ENCODE measurements at regions not wholly inside any gene's neighbourhood (a gene's known extent, or its start where the extent isn't known, plus 50 kb on each side); places are given as distances from the start of the nearest gene placed in this dataset.

DNA sequence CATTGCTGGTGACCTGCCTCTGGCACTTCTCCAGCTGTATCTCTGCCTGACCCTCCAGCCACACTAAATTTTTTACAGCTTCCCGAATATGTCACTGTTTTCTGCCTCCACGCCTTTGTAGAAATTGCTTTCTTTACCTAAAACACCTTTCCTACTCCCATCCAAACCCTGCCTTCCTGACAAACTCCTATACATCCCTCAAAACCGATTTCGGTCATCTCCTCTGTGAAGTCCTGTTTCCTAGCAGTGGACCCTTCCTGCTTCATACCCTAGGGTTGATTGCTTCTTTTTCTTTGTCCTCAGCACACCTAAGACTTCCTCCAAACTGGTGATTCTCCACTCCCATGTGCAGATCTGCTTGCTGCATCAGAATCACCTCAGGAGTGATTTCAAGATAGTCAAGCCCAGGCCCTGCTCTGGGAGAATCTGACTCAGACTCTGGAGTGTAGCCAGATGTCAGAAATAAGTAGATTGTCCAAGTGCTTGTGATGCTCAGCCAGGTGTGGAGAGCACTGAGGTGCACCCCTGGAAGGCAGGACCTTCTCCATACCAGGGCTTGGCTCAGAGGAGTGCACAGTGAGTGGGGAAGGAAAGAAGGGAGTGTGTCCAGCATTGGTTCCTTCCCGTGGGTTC lies 184.2 kb downstream of the COPRS start:
- Histone ChIP-seq H3K4me3 (ENCODE audit: low read depth, low read length) (no peak overlapping the region), H3K36me3 (ENCODE audit: control insufficient read depth, insufficient read depth, low read length) (no peaks in the 10 kb centered on the region), H3K27me3 (ENCODE audit: control insufficient read depth, insufficient read depth, low read length) (peaks cover 5% of the 10 kb centered on the region)
- DNase-seq (ENCODE audit: low read depth) = peak; percentile 66
- TF ChIP-seq, protein P1, sequence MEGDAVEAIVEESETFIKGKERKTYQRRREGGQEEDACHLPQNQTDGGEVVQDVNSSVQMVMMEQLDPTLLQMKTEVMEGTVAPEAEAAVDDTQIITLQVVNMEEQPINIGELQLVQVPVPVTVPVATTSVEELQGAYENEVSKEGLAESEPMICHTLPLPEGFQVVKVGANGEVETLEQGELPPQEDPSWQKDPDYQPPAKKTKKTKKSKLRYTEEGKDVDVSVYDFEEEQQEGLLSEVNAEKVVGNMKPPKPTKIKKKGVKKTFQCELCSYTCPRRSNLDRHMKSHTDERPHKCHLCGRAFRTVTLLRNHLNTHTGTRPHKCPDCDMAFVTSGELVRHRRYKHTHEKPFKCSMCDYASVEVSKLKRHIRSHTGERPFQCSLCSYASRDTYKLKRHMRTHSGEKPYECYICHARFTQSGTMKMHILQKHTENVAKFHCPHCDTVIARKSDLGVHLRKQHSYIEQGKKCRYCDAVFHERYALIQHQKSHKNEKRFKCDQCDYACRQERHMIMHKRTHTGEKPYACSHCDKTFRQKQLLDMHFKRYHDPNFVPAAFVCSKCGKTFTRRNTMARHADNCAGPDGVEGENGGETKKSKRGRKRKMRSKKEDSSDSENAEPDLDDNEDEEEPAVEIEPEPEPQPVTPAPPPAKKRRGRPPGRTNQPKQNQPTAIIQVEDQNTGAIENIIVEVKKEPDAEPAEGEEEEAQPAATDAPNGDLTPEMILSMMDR (IDR thresholded peaks at IDR 0.05; ENCODE audit: insufficient read depth, low read length, poor library complexity, severe bottlenecking) = no peak

DNA sequence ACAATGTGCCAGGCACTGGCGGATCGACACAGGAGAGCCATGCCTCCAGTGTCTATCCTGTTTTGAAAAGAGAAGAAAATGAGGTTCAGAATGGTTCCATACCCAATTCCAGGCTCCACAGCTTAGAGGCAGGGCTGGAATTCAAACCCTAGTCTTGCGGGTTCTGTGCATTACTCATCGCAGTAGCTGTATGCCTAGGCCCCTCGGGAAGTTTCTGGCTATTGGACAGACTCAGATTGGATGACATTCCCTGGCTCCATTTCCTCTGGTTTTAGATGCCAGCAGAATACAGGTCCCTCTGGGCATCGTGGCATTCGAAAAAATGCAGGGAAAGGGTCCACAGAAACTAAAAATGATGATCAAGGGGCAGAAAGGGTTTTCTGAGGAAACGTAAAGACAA lies 184.7 kb downstream of the COPRS start:
- H3K27me3 ChIP-seq (ENCODE audit: control insufficient read depth, insufficient read depth, low read length) = peaks cover 4% of the 10 kb centered on the region
- TF ChIP-seq, protein P1 (IDR thresholded peaks at IDR 0.05; ENCODE audit: insufficient read depth, low read length, poor library complexity, severe bottlenecking) = no peak
- DNase-seq (ENCODE audit: low read depth) = no peak
- no peaks in the 10 kb centered on the region for H3K36me3 ChIP-seq (ENCODE audit: control insufficient read depth, insufficient read depth, low read length)
- no peak overlapping the region for H3K4me3 ChIP-seq (ENCODE audit: low read depth, low read length)

DNA sequence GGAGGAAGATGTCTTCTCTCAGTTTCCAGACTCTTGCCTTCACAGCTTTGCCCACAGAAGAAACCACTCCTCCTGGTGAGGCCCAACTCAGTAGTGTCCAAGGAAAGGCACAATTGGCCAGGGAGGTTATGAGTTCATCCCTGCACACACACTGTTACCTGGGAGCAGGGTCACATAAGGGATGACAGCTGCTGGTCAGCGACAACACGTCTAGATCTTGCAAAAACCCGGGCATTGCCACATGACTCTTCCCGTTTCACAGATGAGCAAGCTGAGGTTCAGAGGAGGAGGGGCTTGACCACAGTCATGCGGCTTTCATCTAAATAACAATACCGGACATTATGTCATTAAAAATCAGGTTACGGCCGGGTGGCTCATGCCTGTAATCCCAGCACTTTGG lies 186.0 kb downstream of the COPRS start:
- no peak for DNase-seq (ENCODE audit: low read depth)
- H3K36me3 ChIP-seq (ENCODE audit: control insufficient read depth, insufficient read depth, low read length) = no peaks in the 10 kb centered on the region
- TF ChIP-seq, protein P1 (IDR thresholded peaks at IDR 0.05; ENCODE audit: insufficient read depth, low read length, poor library complexity, severe bottlenecking) = no peak
- H3K4me3 ChIP-seq (ENCODE audit: low read depth, low read length) = no peak overlapping the region
- peaks cover 4% of the 10 kb centered on the region for H3K27me3 ChIP-seq (ENCODE audit: control insufficient read depth, insufficient read depth, low read length)

DNA sequence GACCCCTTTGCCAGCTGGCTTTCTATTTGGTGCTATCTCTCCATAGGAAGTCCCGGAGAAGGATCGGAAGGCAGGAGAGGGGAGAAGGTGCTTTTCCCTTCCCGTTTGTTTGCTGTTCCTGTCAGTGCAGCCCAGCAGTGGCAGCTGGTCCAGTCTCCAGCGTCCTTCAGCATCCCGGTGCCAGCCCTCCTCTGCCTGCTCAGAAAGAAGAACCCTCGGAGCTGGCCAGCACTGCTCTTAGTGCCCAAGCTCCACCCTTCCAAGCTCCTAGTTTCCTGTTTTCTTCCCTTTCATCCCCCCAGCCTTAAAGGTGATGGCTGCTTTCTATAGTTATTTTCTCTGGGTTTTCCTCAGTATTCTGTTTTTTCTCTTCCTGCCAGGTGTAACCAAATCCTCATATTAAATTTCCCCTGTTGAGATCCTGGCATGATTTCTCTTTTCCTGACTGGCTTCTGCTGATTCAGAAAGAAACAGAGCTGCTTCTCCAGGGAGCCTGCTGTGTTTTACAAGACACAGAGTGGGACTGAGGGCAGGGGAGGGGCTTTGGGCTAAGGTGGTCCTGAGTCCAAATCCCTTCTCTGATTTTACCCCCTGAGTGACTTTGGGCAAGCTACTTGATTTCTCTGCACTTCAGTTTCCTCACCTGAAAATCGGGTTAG lies 186.8 kb downstream of the COPRS start:
- H3K4me3 ChIP-seq (ENCODE audit: low read depth, low read length) = no peak overlapping the region
- H3K36me3 ChIP-seq (ENCODE audit: control insufficient read depth, insufficient read depth, low read length) = no peaks in the 10 kb centered on the region
- DNase-seq (ENCODE audit: low read depth) = no peak
- peaks cover 4% of the 10 kb centered on the region for H3K27me3 ChIP-seq (ENCODE audit: control insufficient read depth, insufficient read depth, low read length)
- TF ChIP-seq, protein P1 (IDR thresholded peaks at IDR 0.05; ENCODE audit: insufficient read depth, low read length, poor library complexity, severe bottlenecking) = no peak

DNA sequence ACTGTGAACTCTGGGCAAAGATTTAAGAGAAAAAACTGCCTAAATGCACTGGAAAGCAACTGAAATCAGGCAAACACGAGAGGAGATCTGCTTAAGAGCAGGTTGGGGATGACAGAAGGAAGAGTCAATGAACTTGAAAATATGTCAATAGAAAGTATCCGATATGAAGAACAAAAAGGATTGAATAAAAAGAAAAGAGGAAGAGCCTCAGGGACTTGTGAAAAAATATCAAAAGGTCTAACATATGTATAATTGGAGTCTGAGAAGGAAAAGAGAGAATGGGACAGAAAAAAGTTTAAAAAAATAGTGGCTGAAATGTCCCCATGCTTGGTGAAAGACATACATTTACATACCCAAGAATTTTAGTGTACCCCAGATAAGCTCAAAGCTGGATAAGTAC lies 195.5 kb downstream of the COPRS start:
- no peaks in the 10 kb centered on the region for H3K27me3 ChIP-seq (ENCODE audit: control insufficient read depth, insufficient read depth, low read length)
- no peak for DNase-seq (ENCODE audit: low read depth)
- no peak overlapping the region for H3K4me3 ChIP-seq (ENCODE audit: low read depth, low read length)
- H3K36me3 ChIP-seq (ENCODE audit: control insufficient read depth, insufficient read depth, low read length) = no peaks in the 10 kb centered on the region
- TF ChIP-seq, protein P1 (IDR thresholded peaks at IDR 0.05; ENCODE audit: insufficient read depth, low read length, poor library complexity, severe bottlenecking) = no peak

DNA sequence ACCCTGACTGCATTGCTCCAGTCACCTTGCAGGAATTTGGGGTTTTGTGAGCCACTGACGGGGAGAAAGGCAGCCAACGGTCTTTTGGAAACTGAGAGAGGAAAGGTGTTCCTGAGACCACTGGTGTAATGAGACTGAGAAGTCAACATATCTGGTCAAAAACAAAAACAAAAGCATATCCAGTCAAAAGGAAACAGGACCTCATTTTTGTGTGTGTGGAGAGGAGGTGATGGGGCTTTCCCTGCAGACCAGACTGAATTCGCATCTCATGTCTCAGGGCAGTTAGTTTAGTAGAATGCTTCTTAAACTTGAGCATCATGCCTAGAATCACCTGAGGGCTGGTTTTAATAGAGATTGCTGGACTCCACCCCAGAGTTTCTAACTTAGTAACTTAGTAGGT lies 198.4 kb downstream of the COPRS start:
- TF ChIP-seq, protein P1 (IDR thresholded peaks at IDR 0.05; ENCODE audit: insufficient read depth, low read length, poor library complexity, severe bottlenecking) = no peak
- Histone ChIP-seq H3K27me3 (ENCODE audit: control insufficient read depth, insufficient read depth, low read length) (no peaks in the 10 kb centered on the region), H3K36me3 (ENCODE audit: control insufficient read depth, insufficient read depth, low read length) (no peaks in the 10 kb centered on the region), H3K4me3 (ENCODE audit: low read depth, low read length) (no peak overlapping the region)
- DNase-seq (ENCODE audit: low read depth) = no peak
